Testis (tissue), 2 donors: ENCODE measurements at regions not wholly inside any gene's neighbourhood (a gene's known extent, or its start where the extent isn't known, plus 50 kb on each side); places are given as distances from the start of the nearest gene placed in this dataset.

Experiments used
- DNase-seq: peaks from one replicate; pipeline ENCODE4 v3.0.0-alpha.2; 2019
- H3K27ac ChIP-seq, 2 donors: fragments of 200-600 bp; sonication (generic); one replicate each; pipeline ENCODE4 v1.5.1; 2019
- H3K27me3 ChIP-seq: fragments of 200-600 bp; sonication (generic); one replicate; pipeline ENCODE4 v1.5.1; 2019
- H3K36me3 ChIP-seq: fragments of 200-600 bp; sonication (generic); one replicate; pipeline ENCODE4 v1.5.1; 2017; ENCODE audit warnings: low read depth; ENCODE audit errors: missing control alignments
- H3K4me1 ChIP-seq: fragments of 200-600 bp; sonication (generic); one replicate; pipeline ENCODE4 v1.5.1; 2019
- H3K4me3 ChIP-seq, 2 donors: fragments of 200-600 bp; sonication (generic); one replicate each; pipeline ENCODE4 v1.5.1; 2017 to 2019
- H3K9me3 ChIP-seq: fragments of 200-600 bp; sonication (generic); one replicate; pipeline ENCODE4 v1.5.1; 2017
- CTCF ChIP-seq, 3 experiments: fragments of 450-650 bp in 2 of 3; fragments of 200-600 bp in 1 of 3; sonication (generic) in 1 of 3; IDR thresholded peaks; one replicate each; pipeline ENCODE4 v1.5.1; 2016 to 2019; ENCODE audit warnings: antibody characterized with exemption in 3 of 3, mild to moderate bottlenecking in 2 of 3, moderate library complexity in 1 of 3
- POLR2A ChIP-seq: fragments of 450-650 bp; IDR thresholded peaks from one replicate; pipeline ENCODE4 v1.6.1; 2017; ENCODE audit warnings: antibody characterized with exemption, mild to moderate bottlenecking, moderate library complexity
- WGBS, 2 donors: methylation state at CpG; one replicate each; pipeline ENCODE4 v1.1.5; 2018; 5-methylcytosine and 5-hydroxymethylcytosine counted together
- intact Hi-C: fragments of 100-400 bp; cut with DNase I; formaldehyde crosslinking; loops from one replicate; pipeline ENCODE4 v1.15.1; 2023; ENCODE audit warnings: low total_unique reads

- no peaks in the 10 kb centered on the region for H3K9me3 ChIP-seq
- intact Hi-C loops: no loop called here
- H3K27me3 ChIP-seq: no peaks in the 10 kb centered on the region
- no peak overlapping the region for H3K4me3 ChIP-seq
- TF ChIP-seq CTCF (IDR thresholded peaks at IDR 0.05) (no peak), POLR2A (no peak)
- H3K36me3 ChIP-seq: no peaks in the 10 kb centered on the region
- no peak overlapping the region for H3K27ac ChIP-seq
- DNase-seq: no peak
- 84 to 86% methylated on average over 7 of the region's 7 CpGs for WGBS, 2 donors
- H3K4me1 ChIP-seq: no peaks in the 10 kb centered on the region
Observed at GRCh38 chr9:79902825-79903600, 331.2 kb downstream of the TLE4 start.

GRCh38 chr9:79900754-79901153 is 329.0 kb downstream of the TLE4 start:
- H3K9me3 ChIP-seq: no peaks in the 10 kb centered on the region
- no peaks in the 10 kb centered on the region for H3K36me3 ChIP-seq
- H3K27me3 ChIP-seq: no peaks in the 10 kb centered on the region
- DNase-seq: no peak
- H3K4me3 ChIP-seq: no peak overlapping the region
- H3K4me1 ChIP-seq: no peaks in the 10 kb centered on the region
- 92 to 100% methylated on average over 1 of the region's 1 CpG for WGBS, 2 donors
- H3K27ac ChIP-seq: no peak overlapping the region
- intact Hi-C loops: no loop called here
- no peak for TF ChIP-seq CTCF (IDR thresholded peaks at IDR 0.05)
- TF ChIP-seq POLR2A: no peak

GRCh38 chr9:79896390-79896980 is 324.7 kb downstream of the TLE4 start:
- no peak overlapping the region for H3K4me3 ChIP-seq
- no peaks in the 10 kb centered on the region for H3K27me3 ChIP-seq
- no peaks in the 10 kb centered on the region for H3K4me1 ChIP-seq
- 76% methylated on average over 6 of the region's 6 CpGs for WGBS, 2 donors
- H3K27ac ChIP-seq: no peak overlapping the region
- no peaks in the 10 kb centered on the region for H3K36me3 ChIP-seq
- no peak for DNase-seq
- no peaks in the 10 kb centered on the region for H3K9me3 ChIP-seq
- intact Hi-C loops: no loop called here
- TF ChIP-seq POLR2A (no peak), CTCF (IDR thresholded peaks at IDR 0.05) (no peak)

GRCh38 chr9:79895232-79895631 is 323.5 kb downstream of the TLE4 start:
- H3K4me3 ChIP-seq: no peak overlapping the region
- no peak for DNase-seq
- H3K9me3 ChIP-seq: no peaks in the 10 kb centered on the region
- H3K36me3 ChIP-seq: no peaks in the 10 kb centered on the region
- TF ChIP-seq POLR2A (no peak), CTCF (IDR thresholded peaks at IDR 0.05) (no peak)
- no peaks in the 10 kb centered on the region for H3K27me3 ChIP-seq
- 67 to 68% methylated on average over 6 of the region's 6 CpGs for WGBS, 2 donors
- intact Hi-C loops: no loop called here
- no peaks in the 10 kb centered on the region for H3K4me1 ChIP-seq
- H3K27ac ChIP-seq: no peak overlapping the region

DNA sequence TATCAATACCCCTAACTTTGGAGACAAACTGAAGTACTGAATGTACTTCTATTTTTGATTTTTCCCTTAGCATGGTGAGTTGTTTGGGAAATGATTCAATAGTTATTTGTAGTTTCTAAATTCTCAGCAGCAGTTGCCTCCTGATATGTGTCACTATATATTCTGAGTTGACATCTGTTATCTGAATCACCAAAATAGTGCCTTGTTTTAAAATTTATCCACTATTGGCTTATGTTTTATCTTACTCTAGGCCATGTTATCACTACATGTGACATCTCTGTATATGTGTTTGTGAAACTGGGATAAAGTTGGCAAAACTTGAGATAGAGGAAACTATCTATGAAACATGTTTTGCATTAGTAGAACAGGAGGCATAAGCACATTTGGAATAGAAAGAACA is 317.6 kb downstream of the TLE4 start:
- H3K4me1 ChIP-seq: no peaks in the 10 kb centered on the region
- H3K27me3 ChIP-seq: no peaks in the 10 kb centered on the region
- TF ChIP-seq POLR2A: no peak
- TF ChIP-seq CTCF (IDR thresholded peaks at IDR 0.05): no peak
- intact Hi-C loops: no loop called here
- no peak overlapping the region for H3K27ac ChIP-seq
- H3K36me3 ChIP-seq: no peaks in the 10 kb centered on the region
- DNase-seq: no peak
- H3K4me3 ChIP-seq: no peak overlapping the region
- no peaks in the 10 kb centered on the region for H3K9me3 ChIP-seq
